Heart right ventricle (tissue), 16 donors: ENCODE measurements at regions not wholly inside any gene's neighbourhood (a gene's known extent, or its start where the extent isn't known, plus 50 kb on each side); places are given as distances from the start of the nearest gene placed in this dataset.

Experiments
- ATAC-seq, 8 donors: fragments of 200-7000 bp; cut with Tn5 transposase; one replicate each; pipeline ENCODE4 v1.9.1; 2020; ENCODE audit warnings: mild to moderate bottlenecking in 8 of 8, moderate library complexity in 8 of 8, moderate number of reproducible peaks in 1 of 8
- DNase-seq, 2 donors: peaks; one replicate each; pipeline ENCODE4 v3.0.0-alpha.2; 2020
- H3K27ac ChIP-seq, 10 donors: fragments of 200-600 bp; sonication (generic) in 2 of 10; one replicate each; pipeline versions ENCODE4 v1.5.0 to v1.8.0; 2020 to 2022; ENCODE audit warnings: mild to moderate bottlenecking in 3 of 10
- H3K27me3 ChIP-seq, 7 donors: fragments of 200-600 bp; one replicate each; pipeline ENCODE4 v1.8.0; 2021 to 2022; ENCODE audit warnings: mild to moderate bottlenecking in 2 of 7
- H3K36me3 ChIP-seq, 9 donors: fragments of 200-600 bp; sonication (generic) in 1 of 9; one replicate each; pipeline versions ENCODE4 v1.5.0 to v1.8.0; 2020 to 2022; ENCODE audit warnings: mild to moderate bottlenecking in 2 of 9
- H3K4me1 ChIP-seq, 9 donors: fragments of 200-600 bp; sonication (generic) in 1 of 9; one replicate each; pipeline versions ENCODE4 v1.5.0 to v1.8.0; 2020 to 2022; ENCODE audit warnings: mild to moderate bottlenecking in 4 of 9
- H3K4me3 ChIP-seq, 10 donors: fragments of 200-600 bp; sonication (generic) in 2 of 10; one replicate each; pipeline versions ENCODE4 v1.5.0 to v1.8.0; 2020 to 2022; ENCODE audit warnings: mild to moderate bottlenecking in 7 of 10, moderate library complexity in 2 of 10
- H3K9me3 ChIP-seq, 11 donors: fragments of 200-600 bp in 10 of 11; sonication (generic) in 2 of 11; one replicate each; pipeline versions ENCODE4 v1.5.0 to v1.8.0; 2013 to 2022; ENCODE audit warnings: mild to moderate bottlenecking in 2 of 11, control low read depth in 1 of 11, moderate library complexity in 1 of 11
- CTCF ChIP-seq, 9 donors: fragments of 200-600 bp; sonication (generic) in 2 of 9; IDR thresholded peaks; one replicate each; pipeline versions ENCODE4 v1.5.0 to v1.8.0; 2021 to 2022; ENCODE audit warnings: antibody characterized with exemption in 9 of 9, mild to moderate bottlenecking in 5 of 9, moderate library complexity in 1 of 9
- WGBS, 2 donors: extraction: QIAGEN DNeasy Blood & Tissue Kit; methylation state at CpG; one replicate each; pipeline ENCODE4 v1.1.7; 2013; ENCODE audit warnings: inconsistent platforms in 1 of 2; 5-methylcytosine and 5-hydroxymethylcytosine counted together
- intact Hi-C, 10 donors: fragments of 100-400 bp; cut with DNase I; formaldehyde crosslinking; loops; one replicate each; pipeline versions ENCODE4 v1.11.1 to v1.14.2; 2022
- donor health status: Arrhythmogenic right ventricular cardiomyopathy.
- donor health status: ischemic (EF 13 %, LVEDD 7.1; RV severe dilation, severe dysfunction).
- donor health status: healthy with polysubstance abuse.
- donor health status: DM: no; HTN: yes; CAD: no.
- donor health status: DM: no; HTN: no; CAD: no.
- donor health status: ischemic (EF 25% LVEDD 6.9; RV normal size, moderate dysfunction).
- donor health status: ischemic (EF 25% LVEDD 5.7; RV mildly dilated, moderate dysfunction).
- donor health status: healthy.
- donor health status: DM: yes; HTN: yes; CAD: no.
- donor health status: Ischemic cardiomyopathy.
- donor health status: ischemic (EF 35%, LVEDD 5.7; RV mildly dilated, moderate dysfunction).
- donor health status: nonischemic (EF 11% LVEDD 7.7; RV severe dilation, severe dysfunction).
- donor health status: DM: yes; HTN: yes; CAD: no.
- donor health status: PGD.
- donor health status: ischemic (EF 29% LVEDD 5.4; RV normal size, mild dysfunction).
- donor health status: nonischemic (EF 23%, LVEDD 6.1; RV moderate dilation, normal function).

- Histone ChIP-seq H3K27me3 (no peaks in the 10 kb centered on the region), H3K27ac (no peak overlapping the region), H3K9me3 (peaks cover 0 to 24% (median 0%) of the 10 kb centered on the region in 11 donors), H3K4me3 (no peak overlapping the region), H3K36me3 (no peaks in the 10 kb centered on the region), H3K4me1 (no peaks in the 10 kb centered on the region)
- DNase-seq (no peak), ATAC-seq (no peak)
- 54 to 57% methylated on average over 2 of the region's 2 CpGs for WGBS, 2 donors
- no peak for TF ChIP-seq CTCF (IDR thresholded peaks at IDR 0.05)
- intact Hi-C loops: no loop called here
These were observed 437.5 kb downstream of the TFEC start for GRCh38 chr7:115593111-115593510.

DNA sequence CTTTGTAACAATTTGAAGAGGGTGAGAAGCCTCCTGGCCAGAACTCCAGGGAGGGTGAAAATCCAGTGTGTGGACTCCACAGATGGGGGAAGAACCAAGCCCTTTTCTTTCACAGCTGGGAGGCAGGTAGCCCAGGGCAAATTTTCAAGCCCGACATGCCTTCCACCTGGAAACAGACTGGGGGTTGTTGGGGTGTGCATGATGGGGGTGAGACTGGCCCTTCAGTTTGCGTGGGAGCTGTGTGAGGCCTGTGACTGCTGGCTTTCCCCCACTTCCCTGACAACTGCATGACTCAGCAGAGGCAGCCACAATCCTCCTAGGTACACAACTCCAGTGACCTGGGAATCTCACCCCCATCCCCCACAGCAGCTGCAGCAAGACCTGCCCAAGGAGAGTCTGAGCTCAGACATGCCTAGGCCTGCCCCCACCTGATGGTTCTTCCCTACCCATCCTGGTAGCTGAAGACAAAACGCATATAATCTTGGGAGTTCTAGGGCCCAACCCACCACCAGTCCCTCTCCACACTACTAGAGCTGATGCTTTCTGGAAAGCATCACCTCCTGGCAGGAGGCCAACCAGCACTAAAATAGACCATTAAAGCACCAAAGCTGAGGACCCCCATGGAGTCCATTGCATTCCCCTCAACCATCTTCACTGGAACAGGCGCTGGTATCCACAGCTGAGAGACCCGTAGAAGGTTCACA is 445.4 kb downstream of the TFEC start:
- Histone ChIP-seq H3K36me3 (no peaks in the 10 kb centered on the region), H3K27ac (no peak overlapping the region), H3K4me3 (no peak overlapping the region), H3K27me3 (no peaks in the 10 kb centered on the region), H3K9me3 (no peaks in the 10 kb centered on the region), H3K4me1 (no peaks in the 10 kb centered on the region)
- DNase-seq (no peak), ATAC-seq (no peak)
- TF ChIP-seq CTCF (IDR thresholded peaks at IDR 0.05): no peak
- WGBS, 2 donors: 80 to 84% methylated on average over 5 of the region's 5 CpGs
- intact Hi-C loops: no loop called here

- Histone ChIP-seq H3K27me3 (no peaks in the 10 kb centered on the region), H3K36me3 (no peaks in the 10 kb centered on the region), H3K4me1 (no peaks in the 10 kb centered on the region), H3K27ac (no peak overlapping the region), H3K4me3 (no peak overlapping the region), H3K9me3 (no peaks in the 10 kb centered on the region)
- 70 to 76% methylated on average over 1 of the region's 1 CpG for WGBS, 2 donors
- DNase-seq (no peak), ATAC-seq (no peak)
- intact Hi-C loops: no loop called here
- no peak for TF ChIP-seq CTCF (IDR thresholded peaks at IDR 0.05)
These were observed 447.6 kb downstream of the TFEC start for GRCh38 chr7:115582956-115583355.

- no peaks in the 10 kb centered on the region for H3K27me3 ChIP-seq
- WGBS, 2 donors: 33 to 77% methylated on average over 2 of the region's 2 CpGs
- DNase-seq: no peak
These were observed 452.0 kb downstream of the TFEC start for GRCh38 chr7:115578576-115578975.

More at GRCh38 chr7:115578576-115578975, 452.0 kb downstream of the TFEC start:
- H3K36me3 ChIP-seq: no peaks in the 10 kb centered on the region
- intact Hi-C loops: no loop called here
- no peak overlapping the region for H3K27ac ChIP-seq
- TF ChIP-seq CTCF (IDR thresholded peaks at IDR 0.05): no peak
- no peak for ATAC-seq
- H3K9me3 ChIP-seq: no peaks in the 10 kb centered on the region
- no peaks in the 10 kb centered on the region for H3K4me1 ChIP-seq
- no peak overlapping the region for H3K4me3 ChIP-seq
